HuH-7 (cell line): ENCODE measurements at regions not wholly inside any gene's neighbourhood (a gene's known extent, or its start where the extent isn't known, plus 50 kb on each side); places are given as distances from the start of the nearest gene placed in this dataset.
"Not testable (repeated sequence)": the region's sequence is repeated elsewhere in the genome, so short reads cannot be mapped to it uniquely, and the experiment has no call there.

ENCODE experiments used
- DNase-seq: peaks from one replicate; pipeline ENCODE4 v3.0.0; 2011; ENCODE audit warnings: low spot score

DNA sequence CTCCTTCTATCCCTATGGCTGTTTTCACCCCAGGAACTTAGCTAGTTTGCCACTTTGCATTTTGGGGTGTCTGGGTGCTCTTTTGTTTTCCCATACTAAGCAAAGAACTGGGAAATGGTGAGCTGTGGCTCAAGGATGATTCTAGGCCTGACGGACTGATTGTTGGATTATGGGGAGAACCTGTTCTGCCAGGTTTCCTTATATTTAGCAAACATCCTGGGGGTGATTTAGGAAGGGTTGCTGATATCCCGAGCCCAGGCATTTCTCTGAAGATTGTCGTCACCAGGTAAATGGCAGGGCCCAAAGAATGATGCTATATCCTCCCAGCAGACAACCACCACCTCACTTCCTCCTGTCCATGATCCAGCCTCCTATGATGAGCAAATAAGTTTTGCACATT lies 72.1 kb upstream of the GRB10 start:
- DNase-seq: no peak

DNA sequence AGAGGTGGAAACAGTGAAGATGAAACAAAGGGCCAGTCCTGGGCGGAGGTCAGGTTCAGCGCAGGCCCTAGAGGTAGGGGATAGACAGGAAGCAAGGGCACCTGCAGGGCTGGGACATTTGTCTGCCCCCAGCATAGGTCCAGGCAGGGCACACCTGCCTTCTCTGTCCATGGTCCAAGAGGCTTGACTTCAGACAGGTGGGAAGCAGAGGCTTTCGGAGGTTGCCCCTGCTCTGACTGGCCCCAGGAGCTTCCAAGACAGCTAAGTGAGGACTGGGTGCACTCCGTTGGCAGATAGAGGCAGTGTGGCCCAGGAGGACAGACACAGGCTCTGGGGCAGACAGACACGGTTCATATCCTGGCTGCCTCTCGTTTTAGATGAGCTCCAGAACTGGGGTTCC lies 71.6 kb upstream of the GRB10 start:
- no peak for DNase-seq

DNA sequence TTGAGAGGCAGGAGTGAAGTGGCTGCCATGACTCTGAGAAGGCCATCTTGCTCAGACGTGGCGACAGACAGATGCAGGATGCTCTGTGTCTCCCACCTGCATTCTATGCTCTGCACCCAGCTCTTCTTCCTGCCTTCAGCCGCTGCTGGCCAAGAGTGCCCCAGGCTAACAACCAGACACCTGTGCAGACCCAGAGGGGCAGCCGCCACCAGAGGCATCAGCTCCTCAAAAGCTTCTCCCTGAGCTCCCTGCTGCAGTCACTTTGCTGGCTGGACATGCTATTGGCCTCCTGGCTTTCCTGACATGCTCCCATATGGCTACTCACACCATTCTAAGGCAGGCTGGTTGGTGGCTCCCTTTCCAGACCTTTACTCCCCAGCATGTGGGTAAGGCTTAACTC lies 70.6 kb upstream of the GRB10 start:
- no peak for DNase-seq

DNA sequence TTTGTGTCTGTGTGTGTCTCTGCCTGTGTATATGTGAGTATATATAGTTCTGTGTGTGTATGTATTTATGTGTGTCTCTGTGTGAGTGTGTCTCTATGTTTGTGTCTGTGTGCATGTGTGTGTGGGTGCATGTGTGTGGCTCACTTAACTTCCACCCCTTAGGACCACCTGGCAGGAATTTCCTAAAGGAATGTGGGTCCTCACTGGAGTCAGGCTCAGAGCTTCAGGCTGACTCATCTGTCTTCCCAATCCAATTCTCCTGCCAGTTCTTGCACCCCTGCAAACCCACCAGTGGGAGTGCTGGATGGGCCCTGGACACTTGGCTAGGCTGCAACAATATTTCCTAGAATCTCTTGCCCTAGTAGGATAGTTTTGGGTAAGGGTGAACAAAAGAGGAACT lies 70.2 kb upstream of the GRB10 start:
- no peak for DNase-seq

DNA sequence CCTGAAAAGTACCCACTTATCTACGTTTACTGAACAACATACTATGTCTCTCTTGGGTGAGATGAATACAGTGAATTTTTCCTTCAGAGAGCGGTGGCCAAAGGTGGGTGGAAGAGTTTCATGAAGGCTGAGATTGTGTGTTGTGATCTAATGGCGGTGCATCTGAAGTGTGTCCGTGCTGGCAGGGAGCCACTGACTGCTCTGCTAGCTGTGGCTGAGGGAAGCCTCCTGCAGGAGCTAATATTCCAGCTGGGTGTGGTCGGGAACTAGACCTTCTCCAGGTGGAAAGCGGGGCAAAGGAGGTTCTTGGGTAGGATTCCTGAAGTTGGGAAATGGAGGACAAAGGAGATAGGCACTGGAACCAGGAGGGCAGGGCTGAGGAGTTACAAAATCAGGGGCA lies 69.2 kb upstream of the GRB10 start:
- no peak for DNase-seq

DNA sequence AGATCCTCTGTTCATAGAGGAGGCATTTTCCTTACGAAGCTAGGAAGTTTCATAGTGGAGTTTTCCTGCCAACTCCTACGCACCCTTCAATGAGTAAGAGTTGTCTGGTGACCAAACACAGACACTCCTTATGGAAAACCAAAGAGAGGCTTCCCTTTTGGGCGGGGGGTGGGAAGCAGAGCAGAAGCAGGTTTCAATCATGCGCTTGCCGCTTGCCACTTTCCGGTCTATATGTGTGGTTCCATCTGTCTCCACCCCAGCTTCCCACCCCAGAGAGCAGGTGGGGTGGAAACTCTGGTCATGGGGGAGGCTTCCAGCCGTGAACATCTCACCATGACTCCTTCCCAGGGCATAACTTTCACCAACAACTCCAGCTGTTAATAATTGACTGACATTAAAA lies 68.8 kb upstream of the GRB10 start:
- DNase-seq: no peak

DNA sequence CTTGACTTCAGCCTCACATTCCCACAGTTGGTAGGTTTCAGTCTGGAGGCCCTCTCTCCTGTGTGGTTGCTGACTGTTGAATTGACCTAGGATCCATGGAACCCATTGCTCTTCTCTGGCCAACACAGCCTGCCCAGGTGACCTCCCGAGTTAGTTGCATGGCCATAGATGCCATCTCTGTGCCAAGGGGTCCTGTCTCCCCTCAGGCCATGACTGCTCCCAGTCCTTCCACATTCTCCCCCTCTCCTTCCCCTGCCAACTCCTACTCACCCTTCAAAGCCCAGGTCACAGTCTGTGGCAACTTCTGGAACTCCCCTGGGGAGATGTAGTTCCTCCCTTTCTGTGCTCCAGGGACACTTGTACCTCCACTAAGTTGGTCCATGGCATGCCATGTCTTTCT lies 67.3 kb upstream of the GRB10 start:
- DNase-seq: no peak

DNA sequence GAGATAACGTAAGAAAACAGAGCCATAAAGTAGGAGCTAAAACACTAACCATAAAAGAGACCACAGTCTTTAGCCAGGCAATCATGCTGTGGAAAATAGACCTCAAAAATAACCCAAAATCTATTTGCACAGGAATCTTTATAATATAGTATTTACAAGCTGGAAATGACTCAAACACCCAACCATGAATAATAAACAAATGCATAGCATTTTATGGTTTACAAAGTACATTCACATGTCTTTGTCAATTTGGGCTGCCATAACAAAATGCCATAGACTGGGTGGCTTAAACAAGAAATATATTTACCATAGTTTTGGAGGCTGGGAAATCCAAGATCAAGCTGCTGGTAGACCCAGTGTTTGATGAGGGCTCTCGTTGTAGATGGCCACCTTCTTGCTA lies 65.5 kb upstream of the GRB10 start:
- DNase-seq: no peak

DNA sequence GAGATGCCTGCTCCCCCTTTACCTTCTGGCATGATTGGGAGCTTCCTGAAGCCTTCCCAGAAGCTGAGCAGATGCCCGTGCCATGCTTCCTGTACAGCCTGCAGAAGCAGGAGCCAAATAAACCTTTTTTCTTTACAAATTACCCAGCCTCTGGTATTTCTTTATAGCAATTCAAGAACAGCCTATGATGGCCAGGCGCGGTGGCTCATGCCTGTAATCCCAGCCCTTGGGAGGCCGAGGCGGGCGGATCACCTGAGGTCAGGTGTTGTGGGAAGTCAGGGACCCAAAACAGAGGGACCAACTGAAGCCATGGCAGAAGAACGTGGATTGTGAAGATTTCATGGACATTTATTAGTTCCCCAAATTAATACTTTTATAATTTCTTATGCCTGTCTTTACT lies 62.2 kb upstream of the GRB10 start:
- not testable (repeated sequence) for DNase-seq

DNA sequence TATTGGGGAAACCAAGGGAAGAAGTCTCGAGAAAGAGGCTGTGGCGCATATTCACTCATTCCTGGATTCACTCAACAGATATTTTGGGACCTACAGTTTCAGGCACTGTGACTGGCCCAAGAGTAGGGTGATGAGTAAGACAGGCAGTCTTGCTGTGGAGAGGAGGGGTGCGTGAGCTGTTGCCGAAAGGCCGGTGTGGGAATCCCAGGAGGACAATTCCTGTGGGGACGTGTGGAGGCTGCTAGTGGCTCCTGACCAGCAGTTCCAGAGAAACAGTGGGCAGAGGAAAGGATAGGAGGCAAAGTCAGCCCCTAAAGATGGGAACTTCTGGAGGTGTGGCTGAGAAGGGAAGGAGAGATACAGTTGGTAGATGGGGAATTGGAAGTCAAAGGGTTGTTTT lies 59.3 kb upstream of the GRB10 start:
- DNase-seq: no peak

DNA sequence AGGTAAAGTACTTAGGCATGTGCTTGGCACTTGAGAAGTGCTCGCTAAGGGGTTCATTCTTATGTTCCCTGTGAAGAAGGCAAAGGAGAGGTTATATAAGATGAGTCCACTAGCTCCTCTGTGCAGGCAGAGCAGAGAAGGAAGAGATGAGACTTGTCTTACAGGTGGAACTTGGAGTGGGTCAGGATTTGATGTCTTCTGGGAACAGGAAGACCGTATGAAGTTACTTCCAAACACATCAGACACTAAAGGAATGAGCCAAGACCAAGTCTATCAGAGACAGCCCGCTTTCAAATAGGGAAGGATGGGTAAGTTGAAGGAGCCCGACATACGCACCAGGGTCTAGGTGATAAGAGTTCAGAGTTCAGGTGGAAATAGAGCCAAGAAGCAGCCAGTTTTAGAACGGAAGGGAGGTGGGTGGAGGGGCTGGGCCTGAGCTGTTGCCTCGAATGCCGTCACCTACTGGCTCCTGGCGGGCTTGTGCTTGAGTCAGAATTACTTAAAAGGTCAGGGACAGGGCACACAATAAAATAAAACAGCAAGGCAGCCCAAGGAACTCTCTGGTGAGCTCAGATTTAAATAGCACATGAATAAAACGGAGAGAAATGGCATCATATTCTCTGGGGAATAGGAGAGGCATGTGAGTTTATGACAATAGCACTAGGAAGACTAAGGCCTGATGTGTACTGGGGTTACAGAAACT lies 56.1 kb upstream of the GRB10 start:
- no peak for DNase-seq

DNA sequence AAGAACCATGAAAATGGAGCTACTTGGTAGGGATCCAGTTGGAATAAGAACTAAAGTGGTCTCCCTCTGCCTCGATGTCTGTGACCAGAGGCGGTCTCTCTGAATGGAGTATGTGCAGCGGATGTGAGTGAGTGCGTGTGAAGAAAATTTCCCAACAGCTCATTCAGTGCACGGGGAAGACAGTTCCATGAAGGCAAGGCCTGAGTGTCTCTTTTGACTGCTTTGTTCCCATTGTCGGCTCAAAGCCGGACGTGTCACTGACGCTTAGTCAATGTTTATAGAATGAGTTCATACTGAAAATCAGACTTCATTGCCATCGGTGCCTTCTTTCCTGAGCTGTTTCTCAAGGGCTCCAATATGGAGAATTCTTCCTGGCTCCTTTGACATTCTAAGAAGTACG lies 55.3 kb upstream of the GRB10 start:
- DNase-seq: no peak

DNA sequence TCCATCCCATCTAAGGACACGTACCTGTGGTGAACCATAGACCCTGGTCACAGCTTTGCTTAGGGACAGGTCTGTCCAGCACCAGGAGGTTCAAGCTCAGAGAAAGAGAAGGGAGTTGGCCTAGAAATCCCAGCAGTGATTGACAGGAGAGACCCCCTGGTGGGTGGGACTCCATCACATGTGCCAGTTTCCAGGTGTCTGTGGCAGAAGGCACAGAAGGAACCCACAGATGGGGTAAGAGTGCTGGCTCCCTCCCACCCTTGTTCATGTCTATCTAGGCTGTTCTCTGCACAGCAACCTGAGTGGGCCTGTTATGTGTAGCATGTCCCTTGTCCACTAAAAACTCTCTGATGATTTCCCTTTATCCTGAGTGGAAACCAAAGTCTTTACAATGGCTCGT lies 54.0 kb upstream of the GRB10 start:
- DNase-seq: no peak

DNA sequence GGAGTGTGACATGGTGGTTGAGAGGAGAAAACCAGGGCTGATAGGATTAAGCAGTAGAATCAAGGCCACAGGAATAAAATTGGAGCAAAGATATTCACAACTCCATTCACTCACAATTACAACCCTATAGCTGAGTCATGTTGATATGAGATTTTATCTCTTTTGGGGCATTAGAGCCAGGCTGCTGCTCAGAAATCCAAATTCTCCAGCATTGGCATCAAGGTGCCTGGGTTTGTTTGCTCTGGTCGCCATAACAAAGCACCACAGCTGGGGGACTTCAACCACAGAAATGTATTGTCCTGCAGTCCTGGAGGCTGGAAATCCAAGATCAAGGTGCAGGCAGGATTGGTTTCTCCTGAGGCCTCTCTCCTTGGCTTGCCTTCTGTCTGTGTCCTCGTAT lies 52.5 kb upstream of the GRB10 start:
- DNase-seq: no peak

DNA sequence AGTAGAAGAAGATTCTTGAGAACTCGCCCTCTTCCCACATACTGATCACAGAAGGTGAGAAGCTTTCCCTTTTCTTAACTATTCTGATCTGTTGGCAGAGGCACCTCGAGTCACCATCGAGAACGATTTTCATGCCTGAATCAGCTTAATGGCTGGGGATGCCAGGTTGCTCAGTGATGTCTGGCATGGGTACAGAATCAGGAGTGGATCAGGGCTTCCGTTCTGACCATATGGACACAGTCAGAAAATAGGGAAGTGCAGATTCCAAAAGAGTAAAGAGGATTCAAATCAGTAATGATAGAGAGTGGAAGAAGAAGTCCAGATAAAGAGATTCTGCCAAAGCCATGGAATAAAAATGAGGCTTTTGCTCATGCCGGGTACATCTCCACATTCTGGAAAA lies 52.0 kb upstream of the GRB10 start:
- no peak for DNase-seq

DNA sequence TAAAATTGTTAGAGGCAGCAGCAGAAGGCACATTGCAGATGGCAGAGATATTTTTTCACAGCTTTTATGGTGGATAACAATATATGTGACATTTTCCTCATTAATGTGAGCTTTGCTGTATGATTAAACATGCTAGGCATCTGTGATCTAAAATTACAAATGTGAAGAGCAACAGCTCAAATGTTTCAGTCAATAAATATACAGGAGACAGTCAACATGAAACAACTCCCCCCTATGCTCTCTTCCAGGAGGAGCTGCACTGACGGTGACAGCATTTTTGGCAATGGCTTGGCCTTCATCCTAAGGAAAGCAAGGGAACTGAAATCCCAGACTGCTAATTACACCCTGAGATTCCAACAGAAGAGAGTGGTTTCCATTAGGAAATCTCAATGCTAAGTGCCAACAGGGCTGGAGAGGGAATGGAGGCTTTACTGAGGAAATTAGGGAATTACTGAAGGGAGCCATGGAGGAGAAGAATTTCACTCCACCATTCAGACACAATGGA lies 51.4 kb upstream of the GRB10 start:
- DNase-seq: no peak

DNA sequence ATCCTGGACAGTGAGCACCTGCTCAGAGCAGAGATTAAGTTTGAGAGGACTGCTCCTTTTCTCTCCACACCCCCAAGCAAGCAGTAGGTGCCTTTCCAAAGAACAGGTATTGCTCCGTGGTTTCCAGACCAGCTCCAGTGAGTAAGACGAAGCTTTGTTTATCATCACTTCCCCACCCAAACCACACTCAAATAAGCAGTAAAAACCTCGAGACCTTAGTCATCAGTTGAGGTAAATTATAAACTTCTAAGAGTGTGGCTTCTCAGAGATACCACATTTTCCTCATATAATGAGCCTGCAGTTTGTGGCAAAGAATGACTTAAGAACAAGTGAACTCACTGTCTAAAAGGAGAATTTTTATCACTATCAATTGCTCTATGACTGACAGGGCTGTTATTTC lies 50.0 kb upstream of the GRB10 start:
- no peak for DNase-seq
